ENCODE measurements at regions not wholly inside any gene's neighbourhood (a gene's known extent, or its start where the extent isn't known, plus 50 kb on each side); places are given as distances from the start of the nearest gene placed in this dataset.
A peak's percentile ranks its signal among the peaks of the same experiment; 100 is the strongest.
"Not testable (repeated sequence)": the region's sequence is repeated elsewhere in the genome, so short reads cannot be mapped to it uniquely, and the experiment has no call there.

- H3K4me3 ChIP-seq (ENCODE audit: low read length): no peak overlapping the region
- TF ChIP-seq CTCF (conservative IDR thresholded peaks at IDR 0.05; ENCODE audit: low read depth, low read length): no peak
- DNase-seq (ENCODE audit: low read depth): peak; percentile 21
Observed at GRCh38 chr5:135149956-135150723, 116.1 kb upstream of the PITX1 start.

- DNase-seq (ENCODE audit: low read depth): no peak
- H3K4me3 ChIP-seq (ENCODE audit: low read length): no peak overlapping the region
- no peak for TF ChIP-seq CTCF (conservative IDR thresholded peaks at IDR 0.05; ENCODE audit: low read depth, low read length)
Observed at GRCh38 chr5:135149229-135149955, 115.4 kb upstream of the PITX1 start.

DNA sequence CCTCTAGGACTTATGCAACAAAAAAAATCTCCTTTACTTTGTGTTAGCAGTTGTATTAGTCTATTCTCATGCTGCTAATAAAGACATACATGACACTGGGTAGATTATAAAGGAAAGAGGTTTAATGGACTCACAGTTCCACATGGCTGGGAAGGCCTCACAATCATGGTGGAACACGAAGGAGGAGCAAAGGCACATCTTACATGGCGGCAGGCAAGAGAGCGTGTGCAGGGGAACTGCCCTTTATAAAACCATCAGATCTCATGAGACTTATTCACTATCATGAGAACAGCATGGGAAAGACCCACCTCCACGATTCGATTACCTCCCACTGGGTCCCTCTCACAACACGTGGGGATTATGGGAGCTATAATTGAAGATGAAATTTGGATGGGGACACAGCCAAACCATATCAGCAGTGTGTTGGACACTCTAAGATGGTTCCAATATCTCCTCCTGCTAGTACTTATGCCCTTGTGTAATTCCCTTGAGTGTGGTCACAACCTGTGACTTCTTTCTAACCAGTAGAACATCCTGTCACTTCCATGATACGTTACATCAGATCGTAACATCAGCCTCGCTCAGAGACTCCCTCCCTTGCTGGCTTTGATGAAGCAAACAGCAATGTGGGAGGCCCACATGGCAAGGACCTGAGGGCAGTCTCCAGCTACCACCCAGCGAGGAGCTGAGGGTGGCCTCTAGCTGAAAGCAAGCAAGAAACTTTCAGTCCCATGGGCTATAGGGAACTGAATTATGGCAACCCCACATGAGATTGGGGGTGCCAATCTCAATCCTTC lies 113.5 kb upstream of the PITX1 start:
- no peak for DNase-seq (ENCODE audit: low read depth)
- no peak overlapping the region for H3K4me3 ChIP-seq (ENCODE audit: low read length)
- TF ChIP-seq CTCF (conservative IDR thresholded peaks at IDR 0.05; ENCODE audit: low read depth, low read length): no peak

DNA sequence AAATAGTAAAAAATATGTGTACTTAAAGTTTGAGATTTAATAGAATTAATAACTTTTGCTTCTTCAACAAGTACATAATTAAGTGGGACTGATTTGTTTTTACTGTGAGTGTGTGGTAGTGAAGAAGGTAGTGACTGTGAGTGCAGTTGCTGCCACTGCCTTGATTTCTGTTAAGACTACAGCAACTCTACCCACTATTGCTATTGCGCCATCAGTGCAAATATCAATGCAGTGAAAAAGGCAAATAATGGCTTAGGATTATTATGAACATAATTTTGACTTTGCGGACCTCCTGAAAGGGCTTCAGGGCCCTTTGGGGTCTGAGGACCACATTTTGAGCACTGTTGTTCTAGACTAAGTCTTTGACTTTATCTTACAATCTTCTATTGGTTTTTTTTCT lies 112.0 kb upstream of the PITX1 start:
- TF ChIP-seq CTCF (conservative IDR thresholded peaks at IDR 0.05; ENCODE audit: low read depth, low read length): no peak
- no peak for DNase-seq (ENCODE audit: low read depth)
- H3K4me3 ChIP-seq (ENCODE audit: low read length): no peak overlapping the region

DNA sequence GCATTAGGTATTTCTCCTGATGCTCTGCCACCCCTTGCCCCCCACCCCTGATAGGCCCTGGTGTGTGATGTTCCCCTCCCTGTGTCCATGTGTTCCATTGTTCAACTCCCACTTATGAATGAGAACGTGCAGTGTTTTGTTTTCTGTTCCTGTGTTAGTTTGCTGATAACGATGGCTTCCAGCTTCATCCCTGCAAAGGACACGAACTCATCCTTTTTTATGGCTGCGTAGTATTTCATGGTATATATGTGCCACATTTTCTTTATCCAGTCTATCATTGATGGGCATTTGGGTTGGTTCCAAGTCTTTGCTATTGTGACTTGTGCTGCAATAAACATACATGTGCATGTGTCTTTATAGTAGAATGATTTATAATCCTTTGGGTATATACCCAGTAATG lies 109.7 kb upstream of the PITX1 start:
- H3K4me3 ChIP-seq (ENCODE audit: low read length); DNase-seq (ENCODE audit: low read depth): not testable (repeated sequence)

- DNase-seq (ENCODE audit: low read depth): no peak
- TF ChIP-seq CTCF (conservative IDR thresholded peaks at IDR 0.05; ENCODE audit: low read depth, low read length): no peak
- H3K4me3 ChIP-seq (ENCODE audit: low read length): no peak overlapping the region
Observed at GRCh38 chr5:135141303-135142268, 107.6 kb upstream of the PITX1 start.

Measured in retinal pigment epithelial cell (primary cell).